HCT116 (cell line): ENCODE measurements at regions not wholly inside any gene's neighbourhood (a gene's known extent, or its start where the extent isn't known, plus 50 kb on each side); places are given as distances from the start of the nearest gene placed in this dataset.

Experiments used
- ATF3 ChIP-seq: IDR thresholded peaks from 2 replicates; pipeline ENCODE4 v1.6.1; 2012
- CTCF ChIP-seq, 3 experiments: fragments of 200-600 bp in 1 of 3; sonication (generic) in 1 of 3; IDR thresholded peaks in 2 of 3; conservative IDR thresholded peaks in 1 of 3; 2 replicates each; pipeline ENCODE4 v1.5.1; 2012 to 2017; ENCODE audit warnings: low read depth in 2 of 3, low read length in 2 of 3, antibody characterized with exemption in 1 of 3, borderline replicate concordance in 1 of 3, control low read depth in 1 of 3, mild to moderate bottlenecking in 1 of 3, mixed read lengths in 1 of 3, mixed run types in 1 of 3, moderate library complexity in 1 of 3; ENCODE audit not compliant: insufficient read depth in 1 of 3
- JUND ChIP-seq: IDR thresholded peaks from 2 replicates; pipeline ENCODE4 v1.6.1; 2012
- ZBTB33 ChIP-seq: IDR thresholded peaks from 2 replicates; pipeline ENCODE4 v1.6.1; 2011; ENCODE audit warnings: mild to moderate bottlenecking, low read length, moderate library complexity; ENCODE audit not compliant: insufficient replicate concordance; ENCODE audit errors: extremely low read depth
- ZFX ChIP-seq: fragments of 450-650 bp; IDR thresholded peaks from 2 replicates; pipeline ENCODE4 v1.6.1; 2017

GRCh38 chr1:208866386-208866955 lies 622.3 kb upstream of the PLXNA2 start:
- TF ChIP-seq CTCF (IDR thresholded peaks at IDR 0.05 in 2 of 3, conservative IDR thresholded peaks at IDR 0.05 in 1 of 3; ENCODE audit: borderline replicate concordance in 1 of 3, insufficient read depth in 1 of 3, low read depth in 2 of 3, low read length in 2 of 3) (no peak), JUND (no peak), ZBTB33 (no peak), ZFX (no peak), ATF3 (no peak)
